GM23338 (cell line): ENCODE measurements at regions not wholly inside any gene's neighbourhood (a gene's known extent, or its start where the extent isn't known, plus 50 kb on each side); places are given as distances from the start of the nearest gene placed in this dataset.

ENCODE experiments used
- ATAC-seq: fragments of 200-7000 bp; cut with Tn5 transposase; 3 replicates; pipeline ENCODE4 v1.9.1; 2020
- DNase-seq: peaks from one replicate; pipeline ENCODE4 v3.0.0-alpha.2; 2015; ENCODE audit warnings: low spot score
- H2AFZ ChIP-seq: fragments of 200-600 bp; sonication (generic); 2 replicates; pipeline ENCODE4 v1.8.0; 2016; ENCODE audit warnings: antibody characterized with exemption, mild to moderate bottlenecking, moderate library complexity
- H3F3A ChIP-seq: fragments of 200-600 bp; sonication (generic); replicated peaks from 2 replicates; pipeline ENCODE4 v1.8.0; 2017; ENCODE audit warnings: antibody characterized with exemption, mixed run types, low read depth
- H3K27ac ChIP-seq: fragments of 200-600 bp; sonication (generic); 2 replicates; pipeline ENCODE4 v1.6.1; 2016; ENCODE audit warnings: low read depth
- H3K27me3 ChIP-seq: fragments of 200-600 bp; sonication (generic); 2 replicates; pipeline ENCODE4 v1.8.0; 2016; ENCODE audit warnings: mild to moderate bottlenecking, mixed run types, moderate library complexity; ENCODE audit not compliant: insufficient read depth
- H3K36me3 ChIP-seq: fragments of 200-600 bp; sonication (generic); 2 replicates; pipeline ENCODE4 v1.8.0; 2016; ENCODE audit warnings: mild to moderate bottlenecking; ENCODE audit not compliant: insufficient read depth
- H3K4me1 ChIP-seq: fragments of 200-600 bp; sonication (generic); 2 replicates; pipeline ENCODE4 v1.8.0; 2016; ENCODE audit warnings: mild to moderate bottlenecking, moderate library complexity; ENCODE audit not compliant: insufficient read depth
- H3K4me2 ChIP-seq: fragments of 200-600 bp; sonication (generic); 2 replicates; pipeline ENCODE4 v1.7.1; 2017; ENCODE audit warnings: mixed run types
- H3K4me3 ChIP-seq: fragments of 200-600 bp; sonication (generic); 2 replicates; pipeline ENCODE4 v1.6.1; 2016; ENCODE audit warnings: mixed run types
- H3K79me2 ChIP-seq: fragments of 200-600 bp; sonication (generic); replicated peaks from 2 replicates; pipeline ENCODE4 v1.8.0; 2017; ENCODE audit warnings: mild to moderate bottlenecking; ENCODE audit not compliant: insufficient read depth
- H3K9me2 ChIP-seq: fragments of 200-600 bp; sonication (generic); 2 replicates; pipeline ENCODE4 v1.8.0; 2017; ENCODE audit not compliant: insufficient read depth
- H4K20me1 ChIP-seq: fragments of 200-600 bp; sonication (generic); replicated peaks from 2 replicates; pipeline ENCODE4 v1.8.0; 2017; ENCODE audit warnings: mild to moderate bottlenecking; ENCODE audit not compliant: insufficient read depth
- H3K27ac Mint-ChIP-seq: 2 replicates; pipeline ENCODE4 v1.8.0; 2020; ENCODE audit warnings: inconsistent platforms, mild to moderate bottlenecking, moderate library complexity, mixed read lengths
- H3K27me3 Mint-ChIP-seq: 3 replicates; pipeline ENCODE4 v1.8.0; 2022; ENCODE audit warnings: low read depth, mild to moderate bottlenecking, moderate library complexity, mixed read lengths, inconsistent platforms; ENCODE audit not compliant: insufficient read depth, poor library complexity
- H3K36me3 Mint-ChIP-seq: 3 replicates; pipeline ENCODE4 v1.8.0; 2021; ENCODE audit warnings: low read depth, mild to moderate bottlenecking, inconsistent platforms, moderate library complexity, mixed read lengths
- H3K4me1 Mint-ChIP-seq: 3 replicates; pipeline ENCODE4 v1.8.0; 2020; ENCODE audit warnings: mild to moderate bottlenecking, inconsistent platforms, mixed read lengths
- H3K4me3 Mint-ChIP-seq: 3 replicates; pipeline ENCODE4 v1.8.0; 2021; ENCODE audit warnings: moderate library complexity, mild to moderate bottlenecking, inconsistent platforms, mixed read lengths
- H3K9me3 Mint-ChIP-seq: 3 replicates; pipeline ENCODE4 v1.8.0; 2020; ENCODE audit warnings: moderate library complexity, mild to moderate bottlenecking, inconsistent platforms, mixed read lengths
- CREB1 ChIP-seq: fragments of 250-450 bp; sonication (Bioruptor Pico); IDR thresholded peaks from 2 replicates; pipeline ENCODE4 v1.5.0; 2020; ENCODE audit warnings: low read depth, mild to moderate bottlenecking, moderate library complexity
- EZH2 ChIP-seq: fragments of 200-600 bp; sonication (generic); IDR thresholded peaks from one replicate; pipeline ENCODE4 v1.8.0; 2017; ENCODE audit warnings: antibody characterized with exemption, mild to moderate bottlenecking, low read depth; ENCODE audit not compliant: unreplicated experiment
- EZH2phosphoT487 ChIP-seq: fragments of 200-600 bp; sonication (generic); IDR thresholded peaks from one replicate; pipeline ENCODE4 v1.8.1; 2018; ENCODE audit warnings: antibody characterized with exemption; ENCODE audit not compliant: unreplicated experiment
- JUNB ChIP-seq: IDR thresholded peaks from one replicate; pipeline ENCODE4 v1.6.1; 2016; ENCODE audit warnings: antibody characterized with exemption; ENCODE audit not compliant: unreplicated experiment
- NANOG ChIP-seq: IDR thresholded peaks from 2 replicates; pipeline ENCODE4 v1.6.1; 2016; ENCODE audit warnings: antibody characterized with exemption, borderline replicate concordance
- POLR2AphosphoS5 ChIP-seq: IDR thresholded peaks from 2 replicates; pipeline ENCODE4 v1.6.1; 2016; ENCODE audit warnings: antibody characterized with exemption, low read depth
- STAT1 ChIP-seq: IDR thresholded peaks from one replicate; pipeline ENCODE4 v1.6.1; 2016; ENCODE audit warnings: antibody characterized with exemption; ENCODE audit not compliant: unreplicated experiment
- ZNF114 ChIP-seq: fragments of 250-450 bp; sonication (Bioruptor Pico); IDR thresholded peaks from 2 replicates; pipeline ENCODE4 v1.5.0; 2020; ENCODE audit warnings: mild to moderate bottlenecking, moderate library complexity
- ZNF331 ChIP-seq: fragments of 250-450 bp; sonication (Bioruptor Pico); IDR thresholded peaks from 2 replicates; pipeline ENCODE4 v1.5.0; 2020; ENCODE audit warnings: low read depth, mild to moderate bottlenecking, moderate library complexity
- TF ChIP-seq, protein P1 (sequence below), 2 experiments: fragments of 200-600 bp in 1 of 2; sonication (generic) in 1 of 2; conservative IDR thresholded peaks; 2 replicates each; pipeline versions ENCODE4 v1.5.1 to v1.6.1; 2016 to 2017; ENCODE audit warnings: antibody characterized with exemption in 2 of 2, low read depth in 2 of 2, mild to moderate bottlenecking in 2 of 2, moderate library complexity in 1 of 2
- TF ChIP-seq, protein P2 (sequence below): IDR thresholded peaks from 2 replicates; pipeline ENCODE4 v1.6.1; 2016; ENCODE audit warnings: antibody characterized with exemption
- TF ChIP-seq, protein P3 (sequence below): IDR thresholded peaks from one replicate; pipeline ENCODE4 v1.6.1; 2018; ENCODE audit warnings: antibody characterized with exemption; ENCODE audit not compliant: unreplicated experiment
- TF ChIP-seq, protein P4 (sequence below): fragments of 250-450 bp; sonication (Bioruptor Pico); IDR thresholded peaks from 2 replicates; pipeline ENCODE4 v1.5.0; 2020; ENCODE audit warnings: mild to moderate bottlenecking, moderate library complexity

DNA sequence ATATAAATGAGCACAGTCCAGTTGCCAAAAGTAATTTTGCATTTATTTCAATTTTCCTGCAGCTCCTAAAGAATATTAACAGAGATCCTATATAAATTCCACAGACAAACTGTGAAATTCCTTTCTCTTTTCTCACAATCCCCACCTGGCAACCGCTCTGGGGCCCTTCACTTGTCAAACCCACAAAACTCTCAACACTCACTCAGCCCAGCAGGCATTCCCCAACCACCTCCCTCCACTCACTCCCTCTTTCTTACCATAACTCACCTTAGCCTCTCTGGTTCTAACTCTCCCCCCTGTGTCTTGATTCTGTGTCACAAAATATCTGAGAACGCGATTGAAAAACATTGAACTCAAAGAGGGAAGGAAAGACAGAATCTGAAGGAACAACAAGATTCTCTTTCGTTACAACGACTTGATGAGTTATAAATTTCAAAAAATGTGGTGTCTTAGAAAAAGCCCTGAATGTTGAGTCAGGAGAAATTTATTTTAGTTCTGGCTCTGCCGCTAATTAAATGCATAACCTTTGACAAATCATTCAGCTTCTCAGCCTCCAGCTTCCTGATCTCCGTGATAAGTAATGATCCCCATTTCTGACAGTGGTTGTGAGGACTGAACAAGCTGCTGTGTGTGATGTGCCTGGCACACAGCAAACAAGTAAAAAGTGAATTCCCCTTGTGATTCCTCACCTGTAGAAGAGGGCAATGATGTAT is 87.9 kb downstream of the UNC5CL start:
- peaks cover 54% of the 10 kb centered on the region for H3K4me1 Mint-ChIP-seq
- Histone ChIP-seq H3K4me3 (no peak overlapping the region), H3K27me3 (no peaks in the 10 kb centered on the region), H4K20me1 (no peaks in the 10 kb centered on the region), H2AFZ (no peak overlapping the region; the same call in 1 of the 2 replicates), H3K4me2 (peak overlapping the region; percentile 59), H3K36me3 (no peaks in the 10 kb centered on the region), H3K27ac (no peak overlapping the region), H3K79me2 (no peaks in the 10 kb centered on the region), H3F3A (peaks cover 9% of the 10 kb centered on the region), H3K9me2 (peaks cover 1% of the 10 kb centered on the region; the same call in 1 of the 2 replicates), H3K4me1 (peaks cover 46% of the 10 kb centered on the region)
- no peak overlapping the region for H3K27ac Mint-ChIP-seq
- peak; percentile 36 for ATAC-seq
- TF ChIP-seq, protein P1, sequence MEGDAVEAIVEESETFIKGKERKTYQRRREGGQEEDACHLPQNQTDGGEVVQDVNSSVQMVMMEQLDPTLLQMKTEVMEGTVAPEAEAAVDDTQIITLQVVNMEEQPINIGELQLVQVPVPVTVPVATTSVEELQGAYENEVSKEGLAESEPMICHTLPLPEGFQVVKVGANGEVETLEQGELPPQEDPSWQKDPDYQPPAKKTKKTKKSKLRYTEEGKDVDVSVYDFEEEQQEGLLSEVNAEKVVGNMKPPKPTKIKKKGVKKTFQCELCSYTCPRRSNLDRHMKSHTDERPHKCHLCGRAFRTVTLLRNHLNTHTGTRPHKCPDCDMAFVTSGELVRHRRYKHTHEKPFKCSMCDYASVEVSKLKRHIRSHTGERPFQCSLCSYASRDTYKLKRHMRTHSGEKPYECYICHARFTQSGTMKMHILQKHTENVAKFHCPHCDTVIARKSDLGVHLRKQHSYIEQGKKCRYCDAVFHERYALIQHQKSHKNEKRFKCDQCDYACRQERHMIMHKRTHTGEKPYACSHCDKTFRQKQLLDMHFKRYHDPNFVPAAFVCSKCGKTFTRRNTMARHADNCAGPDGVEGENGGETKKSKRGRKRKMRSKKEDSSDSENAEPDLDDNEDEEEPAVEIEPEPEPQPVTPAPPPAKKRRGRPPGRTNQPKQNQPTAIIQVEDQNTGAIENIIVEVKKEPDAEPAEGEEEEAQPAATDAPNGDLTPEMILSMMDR (conservative IDR thresholded peaks at IDR 0.05; ENCODE audit: low read depth in 2 of 2): no peak
- TF ChIP-seq NANOG: no peak
- TF ChIP-seq STAT1: no peak
- TF ChIP-seq ZNF331: no peak
- no peak for TF ChIP-seq JUNB
- TF ChIP-seq CREB1 (CRISPR knock-in tag): no peak
- TF ChIP-seq POLR2AphosphoS5: no peak
- no peak for TF ChIP-seq EZH2phosphoT487
- TF ChIP-seq, protein P2, sequence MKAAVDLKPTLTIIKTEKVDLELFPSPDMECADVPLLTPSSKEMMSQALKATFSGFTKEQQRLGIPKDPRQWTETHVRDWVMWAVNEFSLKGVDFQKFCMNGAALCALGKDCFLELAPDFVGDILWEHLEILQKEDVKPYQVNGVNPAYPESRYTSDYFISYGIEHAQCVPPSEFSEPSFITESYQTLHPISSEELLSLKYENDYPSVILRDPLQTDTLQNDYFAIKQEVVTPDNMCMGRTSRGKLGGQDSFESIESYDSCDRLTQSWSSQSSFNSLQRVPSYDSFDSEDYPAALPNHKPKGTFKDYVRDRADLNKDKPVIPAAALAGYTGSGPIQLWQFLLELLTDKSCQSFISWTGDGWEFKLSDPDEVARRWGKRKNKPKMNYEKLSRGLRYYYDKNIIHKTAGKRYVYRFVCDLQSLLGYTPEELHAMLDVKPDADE: no peak
- TF ChIP-seq ZNF114 (CRISPR knock-in tag): no peak
- TF ChIP-seq, protein P3, sequence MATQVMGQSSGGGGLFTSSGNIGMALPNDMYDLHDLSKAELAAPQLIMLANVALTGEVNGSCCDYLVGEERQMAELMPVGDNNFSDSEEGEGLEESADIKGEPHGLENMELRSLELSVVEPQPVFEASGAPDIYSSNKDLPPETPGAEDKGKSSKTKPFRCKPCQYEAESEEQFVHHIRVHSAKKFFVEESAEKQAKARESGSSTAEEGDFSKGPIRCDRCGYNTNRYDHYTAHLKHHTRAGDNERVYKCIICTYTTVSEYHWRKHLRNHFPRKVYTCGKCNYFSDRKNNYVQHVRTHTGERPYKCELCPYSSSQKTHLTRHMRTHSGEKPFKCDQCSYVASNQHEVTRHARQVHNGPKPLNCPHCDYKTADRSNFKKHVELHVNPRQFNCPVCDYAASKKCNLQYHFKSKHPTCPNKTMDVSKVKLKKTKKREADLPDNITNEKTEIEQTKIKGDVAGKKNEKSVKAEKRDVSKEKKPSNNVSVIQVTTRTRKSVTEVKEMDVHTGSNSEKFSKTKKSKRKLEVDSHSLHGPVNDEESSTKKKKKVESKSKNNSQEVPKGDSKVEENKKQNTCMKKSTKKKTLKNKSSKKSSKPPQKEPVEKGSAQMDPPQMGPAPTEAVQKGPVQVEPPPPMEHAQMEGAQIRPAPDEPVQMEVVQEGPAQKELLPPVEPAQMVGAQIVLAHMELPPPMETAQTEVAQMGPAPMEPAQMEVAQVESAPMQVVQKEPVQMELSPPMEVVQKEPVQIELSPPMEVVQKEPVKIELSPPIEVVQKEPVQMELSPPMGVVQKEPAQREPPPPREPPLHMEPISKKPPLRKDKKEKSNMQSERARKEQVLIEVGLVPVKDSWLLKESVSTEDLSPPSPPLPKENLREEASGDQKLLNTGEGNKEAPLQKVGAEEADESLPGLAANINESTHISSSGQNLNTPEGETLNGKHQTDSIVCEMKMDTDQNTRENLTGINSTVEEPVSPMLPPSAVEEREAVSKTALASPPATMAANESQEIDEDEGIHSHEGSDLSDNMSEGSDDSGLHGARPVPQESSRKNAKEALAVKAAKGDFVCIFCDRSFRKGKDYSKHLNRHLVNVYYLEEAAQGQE: no peak
- no peak for TF ChIP-seq EZH2
- TF ChIP-seq, protein P4, sequence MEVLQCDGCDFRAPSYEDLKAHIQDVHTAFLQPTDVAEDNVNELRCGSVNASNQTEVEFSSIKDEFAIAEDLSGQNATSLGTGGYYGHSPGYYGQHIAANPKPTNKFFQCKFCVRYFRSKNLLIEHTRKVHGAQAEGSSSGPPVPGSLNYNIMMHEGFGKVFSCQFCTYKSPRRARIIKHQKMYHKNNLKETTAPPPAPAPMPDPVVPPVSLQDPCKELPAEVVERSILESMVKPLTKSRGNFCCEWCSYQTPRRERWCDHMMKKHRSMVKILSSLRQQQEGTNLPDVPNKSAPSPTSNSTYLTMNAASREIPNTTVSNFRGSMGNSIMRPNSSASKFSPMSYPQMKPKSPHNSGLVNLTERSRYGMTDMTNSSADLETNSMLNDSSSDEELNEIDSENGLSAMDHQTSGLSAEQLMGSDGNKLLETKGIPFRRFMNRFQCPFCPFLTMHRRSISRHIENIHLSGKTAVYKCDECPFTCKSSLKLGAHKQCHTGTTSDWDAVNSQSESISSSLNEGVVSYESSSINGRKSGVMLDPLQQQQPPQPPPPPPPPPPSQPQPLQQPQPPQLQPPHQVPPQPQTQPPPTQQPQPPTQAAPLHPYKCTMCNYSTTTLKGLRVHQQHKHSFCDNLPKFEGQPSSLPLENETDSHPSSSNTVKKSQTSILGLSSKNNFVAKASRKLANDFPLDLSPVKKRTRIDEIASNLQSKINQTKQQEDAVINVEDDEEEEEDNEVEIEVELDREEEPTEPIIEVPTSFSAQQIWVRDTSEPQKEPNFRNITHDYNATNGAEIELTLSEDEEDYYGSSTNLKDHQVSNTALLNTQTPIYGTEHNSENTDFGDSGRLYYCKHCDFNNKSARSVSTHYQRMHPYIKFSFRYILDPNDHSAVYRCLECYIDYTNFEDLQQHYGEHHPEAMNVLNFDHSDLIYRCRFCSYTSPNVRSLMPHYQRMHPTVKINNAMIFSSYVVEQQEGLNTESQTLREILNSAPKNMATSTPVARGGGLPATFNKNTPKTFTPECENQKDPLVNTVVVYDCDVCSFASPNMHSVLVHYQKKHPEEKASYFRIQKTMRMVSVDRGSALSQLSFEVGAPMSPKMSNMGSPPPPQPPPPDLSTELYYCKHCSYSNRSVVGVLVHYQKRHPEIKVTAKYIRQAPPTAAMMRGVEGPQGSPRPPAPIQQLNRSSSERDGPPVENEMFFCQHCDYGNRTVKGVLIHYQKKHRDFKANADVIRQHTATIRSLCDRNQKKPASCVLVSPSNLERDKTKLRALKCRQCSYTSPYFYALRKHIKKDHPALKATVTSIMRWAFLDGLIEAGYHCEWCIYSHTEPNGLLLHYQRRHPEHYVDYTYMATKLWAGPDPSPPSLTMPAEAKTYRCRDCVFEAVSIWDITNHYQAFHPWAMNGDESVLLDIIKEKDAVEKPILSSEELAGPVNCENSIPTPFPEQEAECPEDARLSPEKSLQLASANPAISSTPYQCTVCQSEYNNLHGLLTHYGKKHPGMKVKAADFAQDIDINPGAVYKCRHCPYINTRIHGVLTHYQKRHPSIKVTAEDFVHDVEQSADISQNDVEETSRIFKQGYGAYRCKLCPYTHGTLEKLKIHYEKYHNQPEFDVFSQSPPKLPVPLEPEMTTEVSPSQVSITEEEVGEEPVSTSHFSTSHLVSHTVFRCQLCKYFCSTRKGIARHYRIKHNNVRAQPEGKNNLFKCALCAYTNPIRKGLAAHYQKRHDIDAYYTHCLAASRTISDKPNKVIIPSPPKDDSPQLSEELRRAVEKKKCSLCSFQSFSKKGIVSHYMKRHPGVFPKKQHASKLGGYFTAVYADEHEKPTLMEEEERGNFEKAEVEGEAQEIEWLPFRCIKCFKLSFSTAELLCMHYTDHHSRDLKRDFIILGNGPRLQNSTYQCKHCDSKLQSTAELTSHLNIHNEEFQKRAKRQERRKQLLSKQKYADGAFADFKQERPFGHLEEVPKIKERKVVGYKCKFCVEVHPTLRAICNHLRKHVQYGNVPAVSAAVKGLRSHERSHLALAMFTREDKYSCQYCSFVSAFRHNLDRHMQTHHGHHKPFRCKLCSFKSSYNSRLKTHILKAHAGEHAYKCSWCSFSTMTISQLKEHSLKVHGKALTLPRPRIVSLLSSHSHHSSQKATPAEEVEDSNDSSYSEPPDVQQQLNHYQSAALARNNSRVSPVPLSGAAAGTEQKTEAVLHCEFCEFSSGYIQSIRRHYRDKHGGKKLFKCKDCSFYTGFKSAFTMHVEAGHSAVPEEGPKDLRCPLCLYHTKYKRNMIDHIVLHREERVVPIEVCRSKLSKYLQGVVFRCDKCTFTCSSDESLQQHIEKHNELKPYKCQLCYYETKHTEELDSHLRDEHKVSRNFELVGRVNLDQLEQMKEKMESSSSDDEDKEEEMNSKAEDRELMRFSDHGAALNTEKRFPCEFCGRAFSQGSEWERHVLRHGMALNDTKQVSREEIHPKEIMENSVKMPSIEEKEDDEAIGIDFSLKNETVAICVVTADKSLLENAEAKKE: no peak
- H3K36me3 Mint-ChIP-seq: no peaks in the 10 kb centered on the region
- peak; percentile 42 for DNase-seq
- H3K9me3 Mint-ChIP-seq: no peaks in the 10 kb centered on the region
- H3K4me3 Mint-ChIP-seq: no peak overlapping the region
- H3K27me3 Mint-ChIP-seq: peaks cover 1% of the 10 kb centered on the region
